K562 (cell line): ENCODE measurements at regions not wholly inside any gene's neighbourhood (a gene's known extent, or its start where the extent isn't known, plus 50 kb on each side); places are given as distances from the start of the nearest gene placed in this dataset.

ENCODE experiments used
- BACH1 ChIP-seq: fragments of 200-800 bp; sonication (Bioruptor generic); IDR thresholded peaks from 2 replicates; pipeline ENCODE4 v1.6.1; 2016; ENCODE audit warnings: missing genetic modification characterization, missing compliant biosample characterization
- CHD2 ChIP-seq: IDR thresholded peaks from 2 replicates; pipeline ENCODE4 v1.6.1; 2011; ENCODE audit warnings: low read depth, low read length
- EZH2 ChIP-seq: IDR thresholded peaks from 2 replicates; pipeline ENCODE4 v1.6.1; 2012; ENCODE audit warnings: low read depth, mild to moderate bottlenecking, inconsistent platforms, low read length, borderline replicate concordance
- GABPA ChIP-seq: fragments of 200-800 bp; sonication (Bioruptor generic); conservative IDR thresholded peaks from 2 replicates; pipeline ENCODE4 v1.6.1; 2016; ENCODE audit warnings: low read depth, missing genetic modification characterization, missing compliant biosample characterization
- MTF1 ChIP-seq: fragments of 250-450 bp; sonication (Bioruptor Pico); IDR thresholded peaks from 2 replicates; pipeline ENCODE4 v1.9.0; 2021; ENCODE audit warnings: moderate library complexity, mild to moderate bottlenecking, inconsistent platforms, borderline replicate concordance
- NFIC ChIP-seq: fragments of 450-650 bp; IDR thresholded peaks from 2 replicates; pipeline ENCODE4 v1.6.1; 2017; ENCODE audit warnings: mild to moderate bottlenecking, inconsistent platforms
- NFXL1 ChIP-seq: fragments of 450-650 bp; formaldehyde crosslinking; IDR thresholded peaks from 2 replicates; pipeline ENCODE4 v1.4.0; 2021; ENCODE audit warnings: mild to moderate bottlenecking
- NR1H2 ChIP-seq: sonication (generic); formaldehyde crosslinking; IDR thresholded peaks from 2 replicates; pipeline ENCODE4 v1.4.0; 2020; ENCODE audit warnings: mild to moderate bottlenecking, missing genetic modification reagents
- NRF1 ChIP-seq, 2 experiments: fragments of 450-650 bp; IDR thresholded peaks in 1 of 2; conservative IDR thresholded peaks in 1 of 2; 2 replicates each; pipeline ENCODE4 v1.6.1; 2014; ENCODE audit warnings: mild to moderate bottlenecking in 2 of 2
- RAD21 ChIP-seq, 2 experiments: fragments of 250-450 bp in 1 of 2; fragments of 450-650 bp in 1 of 2; sonication (Bioruptor Pico) in 1 of 2; formaldehyde crosslinking in 1 of 2; IDR thresholded peaks in 1 of 2; conservative IDR thresholded peaks in 1 of 2; 2 replicates each; pipeline versions ENCODE4 v1.4.0 to v1.8.0; 2020 to 2022; ENCODE audit warnings: mild to moderate bottlenecking in 2 of 2, moderate library complexity in 1 of 2
- ZNF785 ChIP-seq: fragments of 250-450 bp; sonication (Bioruptor Pico); IDR thresholded peaks from 2 replicates; pipeline ENCODE4 v1.4.0; 2020; ENCODE audit warnings: mild to moderate bottlenecking
- TF ChIP-seq, protein P1 (sequence below): fragments of 450-650 bp; IDR thresholded peaks from 2 replicates; pipeline ENCODE4 v1.6.1; 2016; ENCODE audit warnings: mild to moderate bottlenecking, moderate library complexity
- TF ChIP-seq, protein P2 (sequence below), 3 experiments: IDR thresholded peaks in 2 of 3; conservative IDR thresholded peaks in 1 of 3; 2 replicates each; pipeline ENCODE4 v1.5.1; 2011 to 2012; ENCODE audit warnings: low read length in 3 of 3, mild to moderate bottlenecking in 3 of 3, control low read depth in 2 of 3, improper control_type of control experiment in 1 of 3, inconsistent platforms in 1 of 3, low read depth in 1 of 3, mixed read lengths in 1 of 3, moderate library complexity in 1 of 3; ENCODE audit not compliant: insufficient read depth in 2 of 3
- TF ChIP-seq, protein P3 (sequence below): sonication (generic); formaldehyde crosslinking; IDR thresholded peaks from 2 replicates; pipeline ENCODE4 v1.8.0; 2022; ENCODE audit warnings: mild to moderate bottlenecking, low read depth, missing genetic modification reagents

GRCh38 chr21:24896735-24897124, 710.6 kb downstream of the MRPL39 start:
- TF ChIP-seq NRF1 (conservative IDR thresholded peaks at IDR 0.05 in 1 of 2, IDR thresholded peaks at IDR 0.05 in 1 of 2) (no peak), NFIC (no peak), EZH2 (no peak), NFXL1 (no peak), ZNF785 (no peak), GABPA (tag) (no peak), RAD21 (CRISPR knock-in tag; conservative IDR thresholded peaks at IDR 0.05 in 1 of 2, IDR thresholded peaks at IDR 0.05 in 1 of 2) (no peak), CHD2 (no peak), MTF1 (no peak), BACH1 (tag) (no peak), NR1H2 (CRISPR knock-in tag) (no peak)
- TF ChIP-seq, protein P1, sequence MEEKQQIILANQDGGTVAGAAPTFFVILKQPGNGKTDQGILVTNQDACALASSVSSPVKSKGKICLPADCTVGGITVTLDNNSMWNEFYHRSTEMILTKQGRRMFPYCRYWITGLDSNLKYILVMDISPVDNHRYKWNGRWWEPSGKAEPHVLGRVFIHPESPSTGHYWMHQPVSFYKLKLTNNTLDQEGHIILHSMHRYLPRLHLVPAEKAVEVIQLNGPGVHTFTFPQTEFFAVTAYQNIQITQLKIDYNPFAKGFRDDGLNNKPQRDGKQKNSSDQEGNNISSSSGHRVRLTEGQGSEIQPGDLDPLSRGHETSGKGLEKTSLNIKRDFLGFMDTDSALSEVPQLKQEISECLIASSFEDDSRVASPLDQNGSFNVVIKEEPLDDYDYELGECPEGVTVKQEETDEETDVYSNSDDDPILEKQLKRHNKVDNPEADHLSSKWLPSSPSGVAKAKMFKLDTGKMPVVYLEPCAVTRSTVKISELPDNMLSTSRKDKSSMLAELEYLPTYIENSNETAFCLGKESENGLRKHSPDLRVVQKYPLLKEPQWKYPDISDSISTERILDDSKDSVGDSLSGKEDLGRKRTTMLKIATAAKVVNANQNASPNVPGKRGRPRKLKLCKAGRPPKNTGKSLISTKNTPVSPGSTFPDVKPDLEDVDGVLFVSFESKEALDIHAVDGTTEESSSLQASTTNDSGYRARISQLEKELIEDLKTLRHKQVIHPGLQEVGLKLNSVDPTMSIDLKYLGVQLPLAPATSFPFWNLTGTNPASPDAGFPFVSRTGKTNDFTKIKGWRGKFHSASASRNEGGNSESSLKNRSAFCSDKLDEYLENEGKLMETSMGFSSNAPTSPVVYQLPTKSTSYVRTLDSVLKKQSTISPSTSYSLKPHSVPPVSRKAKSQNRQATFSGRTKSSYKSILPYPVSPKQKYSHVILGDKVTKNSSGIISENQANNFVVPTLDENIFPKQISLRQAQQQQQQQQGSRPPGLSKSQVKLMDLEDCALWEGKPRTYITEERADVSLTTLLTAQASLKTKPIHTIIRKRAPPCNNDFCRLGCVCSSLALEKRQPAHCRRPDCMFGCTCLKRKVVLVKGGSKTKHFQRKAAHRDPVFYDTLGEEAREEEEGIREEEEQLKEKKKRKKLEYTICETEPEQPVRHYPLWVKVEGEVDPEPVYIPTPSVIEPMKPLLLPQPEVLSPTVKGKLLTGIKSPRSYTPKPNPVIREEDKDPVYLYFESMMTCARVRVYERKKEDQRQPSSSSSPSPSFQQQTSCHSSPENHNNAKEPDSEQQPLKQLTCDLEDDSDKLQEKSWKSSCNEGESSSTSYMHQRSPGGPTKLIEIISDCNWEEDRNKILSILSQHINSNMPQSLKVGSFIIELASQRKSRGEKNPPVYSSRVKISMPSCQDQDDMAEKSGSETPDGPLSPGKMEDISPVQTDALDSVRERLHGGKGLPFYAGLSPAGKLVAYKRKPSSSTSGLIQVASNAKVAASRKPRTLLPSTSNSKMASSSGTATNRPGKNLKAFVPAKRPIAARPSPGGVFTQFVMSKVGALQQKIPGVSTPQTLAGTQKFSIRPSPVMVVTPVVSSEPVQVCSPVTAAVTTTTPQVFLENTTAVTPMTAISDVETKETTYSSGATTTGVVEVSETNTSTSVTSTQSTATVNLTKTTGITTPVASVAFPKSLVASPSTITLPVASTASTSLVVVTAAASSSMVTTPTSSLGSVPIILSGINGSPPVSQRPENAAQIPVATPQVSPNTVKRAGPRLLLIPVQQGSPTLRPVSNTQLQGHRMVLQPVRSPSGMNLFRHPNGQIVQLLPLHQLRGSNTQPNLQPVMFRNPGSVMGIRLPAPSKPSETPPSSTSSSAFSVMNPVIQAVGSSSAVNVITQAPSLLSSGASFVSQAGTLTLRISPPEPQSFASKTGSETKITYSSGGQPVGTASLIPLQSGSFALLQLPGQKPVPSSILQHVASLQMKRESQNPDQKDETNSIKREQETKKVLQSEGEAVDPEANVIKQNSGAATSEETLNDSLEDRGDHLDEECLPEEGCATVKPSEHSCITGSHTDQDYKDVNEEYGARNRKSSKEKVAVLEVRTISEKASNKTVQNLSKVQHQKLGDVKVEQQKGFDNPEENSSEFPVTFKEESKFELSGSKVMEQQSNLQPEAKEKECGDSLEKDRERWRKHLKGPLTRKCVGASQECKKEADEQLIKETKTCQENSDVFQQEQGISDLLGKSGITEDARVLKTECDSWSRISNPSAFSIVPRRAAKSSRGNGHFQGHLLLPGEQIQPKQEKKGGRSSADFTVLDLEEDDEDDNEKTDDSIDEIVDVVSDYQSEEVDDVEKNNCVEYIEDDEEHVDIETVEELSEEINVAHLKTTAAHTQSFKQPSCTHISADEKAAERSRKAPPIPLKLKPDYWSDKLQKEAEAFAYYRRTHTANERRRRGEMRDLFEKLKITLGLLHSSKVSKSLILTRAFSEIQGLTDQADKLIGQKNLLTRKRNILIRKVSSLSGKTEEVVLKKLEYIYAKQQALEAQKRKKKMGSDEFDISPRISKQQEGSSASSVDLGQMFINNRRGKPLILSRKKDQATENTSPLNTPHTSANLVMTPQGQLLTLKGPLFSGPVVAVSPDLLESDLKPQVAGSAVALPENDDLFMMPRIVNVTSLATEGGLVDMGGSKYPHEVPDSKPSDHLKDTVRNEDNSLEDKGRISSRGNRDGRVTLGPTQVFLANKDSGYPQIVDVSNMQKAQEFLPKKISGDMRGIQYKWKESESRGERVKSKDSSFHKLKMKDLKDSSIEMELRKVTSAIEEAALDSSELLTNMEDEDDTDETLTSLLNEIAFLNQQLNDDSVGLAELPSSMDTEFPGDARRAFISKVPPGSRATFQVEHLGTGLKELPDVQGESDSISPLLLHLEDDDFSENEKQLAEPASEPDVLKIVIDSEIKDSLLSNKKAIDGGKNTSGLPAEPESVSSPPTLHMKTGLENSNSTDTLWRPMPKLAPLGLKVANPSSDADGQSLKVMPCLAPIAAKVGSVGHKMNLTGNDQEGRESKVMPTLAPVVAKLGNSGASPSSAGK = no peak
- TF ChIP-seq, protein P2, sequence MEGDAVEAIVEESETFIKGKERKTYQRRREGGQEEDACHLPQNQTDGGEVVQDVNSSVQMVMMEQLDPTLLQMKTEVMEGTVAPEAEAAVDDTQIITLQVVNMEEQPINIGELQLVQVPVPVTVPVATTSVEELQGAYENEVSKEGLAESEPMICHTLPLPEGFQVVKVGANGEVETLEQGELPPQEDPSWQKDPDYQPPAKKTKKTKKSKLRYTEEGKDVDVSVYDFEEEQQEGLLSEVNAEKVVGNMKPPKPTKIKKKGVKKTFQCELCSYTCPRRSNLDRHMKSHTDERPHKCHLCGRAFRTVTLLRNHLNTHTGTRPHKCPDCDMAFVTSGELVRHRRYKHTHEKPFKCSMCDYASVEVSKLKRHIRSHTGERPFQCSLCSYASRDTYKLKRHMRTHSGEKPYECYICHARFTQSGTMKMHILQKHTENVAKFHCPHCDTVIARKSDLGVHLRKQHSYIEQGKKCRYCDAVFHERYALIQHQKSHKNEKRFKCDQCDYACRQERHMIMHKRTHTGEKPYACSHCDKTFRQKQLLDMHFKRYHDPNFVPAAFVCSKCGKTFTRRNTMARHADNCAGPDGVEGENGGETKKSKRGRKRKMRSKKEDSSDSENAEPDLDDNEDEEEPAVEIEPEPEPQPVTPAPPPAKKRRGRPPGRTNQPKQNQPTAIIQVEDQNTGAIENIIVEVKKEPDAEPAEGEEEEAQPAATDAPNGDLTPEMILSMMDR (IDR thresholded peaks at IDR 0.05 in 2 of 3, conservative IDR thresholded peaks at IDR 0.05 in 1 of 3; ENCODE audit: insufficient read depth in 2 of 3, low read depth in 1 of 3, low read length in 3 of 3) = no peak
- TF ChIP-seq, protein P3, sequence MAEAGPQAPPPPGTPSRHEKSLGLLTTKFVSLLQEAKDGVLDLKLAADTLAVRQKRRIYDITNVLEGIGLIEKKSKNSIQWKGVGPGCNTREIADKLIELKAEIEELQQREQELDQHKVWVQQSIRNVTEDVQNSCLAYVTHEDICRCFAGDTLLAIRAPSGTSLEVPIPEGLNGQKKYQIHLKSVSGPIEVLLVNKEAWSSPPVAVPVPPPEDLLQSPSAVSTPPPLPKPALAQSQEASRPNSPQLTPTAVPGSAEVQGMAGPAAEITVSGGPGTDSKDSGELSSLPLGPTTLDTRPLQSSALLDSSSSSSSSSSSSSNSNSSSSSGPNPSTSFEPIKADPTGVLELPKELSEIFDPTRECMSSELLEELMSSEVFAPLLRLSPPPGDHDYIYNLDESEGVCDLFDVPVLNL (CRISPR knock-in tag) = no peak
